ENCODE measurements at regions not wholly inside any gene's neighbourhood (a gene's known extent, or its start where the extent isn't known, plus 50 kb on each side); places are given as distances from the start of the nearest gene placed in this dataset.

GRCh38 chr1:30360281-30360680, 363.1 kb downstream of the MATN1 start:
- DNase-seq (ENCODE audit: low spot score) = no peak

GRCh38 chr1:30359539-30360220, 363.7 kb downstream of the MATN1 start:
- DNase-seq (ENCODE audit: low spot score) = no peak

GRCh38 chr1:30358500-30358899, 364.9 kb downstream of the MATN1 start:
- DNase-seq (ENCODE audit: low spot score) = no peak

GRCh38 chr1:30356839-30357238, 366.5 kb downstream of the MATN1 start:
- DNase-seq (ENCODE audit: low spot score) = no peak

GRCh38 chr1:30354410-30354809, 369.0 kb downstream of the MATN1 start:
- no peak for DNase-seq (ENCODE audit: low spot score)

GRCh38 chr1:30353637-30354036, 369.7 kb downstream of the MATN1 start:
- DNase-seq (ENCODE audit: low spot score) = peak; percentile 20

- DNase-seq (ENCODE audit: low spot score) = no peak
Measured at GRCh38 chr1:30348147-30348546, 375.2 kb downstream of the MATN1 start.

- DNase-seq (ENCODE audit: low spot score) = no peak
Measured at GRCh38 chr1:30345491-30346130, 377.8 kb downstream of the MATN1 start.

- DNase-seq (ENCODE audit: low spot score) = no peak
Measured at GRCh38 chr1:30343562-30343961, 379.8 kb downstream of the MATN1 start.

- no peak for DNase-seq (ENCODE audit: low spot score)
Measured at GRCh38 chr1:30342535-30343141, 380.7 kb downstream of the MATN1 start.

- DNase-seq (ENCODE audit: low spot score) = no peak
Measured at GRCh38 chr1:30340934-30341333, 382.5 kb downstream of the MATN1 start.

GRCh38 chr1:30339866-30340265, 383.5 kb downstream of the MATN1 start:
- no peak for DNase-seq (ENCODE audit: low spot score)

GRCh38 chr1:30338765-30339164, 384.6 kb downstream of the MATN1 start:
- DNase-seq (ENCODE audit: low spot score) = no peak

- no peak for DNase-seq (ENCODE audit: low spot score)
Measured at GRCh38 chr1:30337324-30337620, 386.1 kb downstream of the MATN1 start.

GRCh38 chr1:30336550-30337323, 386.6 kb downstream of the MATN1 start:
- DNase-seq (ENCODE audit: low spot score) = no peak

- no peak for DNase-seq (ENCODE audit: low spot score)
Measured at GRCh38 chr1:30335997-30336390, 387.4 kb downstream of the MATN1 start.

GRCh38 chr1:30335389-30335996, 387.9 kb downstream of the MATN1 start:
- no peak for DNase-seq (ENCODE audit: low spot score)

GRCh38 chr1:30334767-30335166, 388.6 kb downstream of the MATN1 start:
- no peak for DNase-seq (ENCODE audit: low spot score)

- no peak for DNase-seq (ENCODE audit: low spot score)
Measured at GRCh38 chr1:30332116-30333094, 391.0 kb downstream of the MATN1 start.

- no peak for DNase-seq (ENCODE audit: low spot score)
Measured at GRCh38 chr1:30331415-30332065, 391.8 kb downstream of the MATN1 start.

- no peak for DNase-seq (ENCODE audit: low spot score)
Measured at GRCh38 chr1:30330644-30331043, 392.7 kb downstream of the MATN1 start.

Data from SW480 (cell line).